Transverse colon (tissue), 4 donors: ENCODE measurements at regions not wholly inside any gene's neighbourhood (a gene's known extent, or its start where the extent isn't known, plus 50 kb on each side); places are given as distances from the start of the nearest gene placed in this dataset.

Experiments used
- DNase-seq: peaks from one replicate; pipeline ENCODE4 v3.0.0-alpha.2; 2019
- H3K27ac ChIP-seq, 4 donors: fragments of 200-600 bp; sonication (generic); 2 replicates each; pipeline ENCODE4 v1.5.1; 2016 to 2018; ENCODE audit warnings: inconsistent platforms in 4 of 4
- H3K27me3 ChIP-seq: fragments of 200-600 bp; sonication (generic); 2 replicates; pipeline ENCODE4 v1.5.1; 2017; ENCODE audit warnings: inconsistent platforms
- H3K36me3 ChIP-seq, 4 donors: fragments of 200-600 bp; sonication (generic); 2 replicates each; pipeline ENCODE4 v1.5.1; 2017 to 2019; ENCODE audit warnings: inconsistent platforms in 4 of 4
- H3K4me1 ChIP-seq, 4 donors: fragments of 200-600 bp; sonication (generic); 2 replicates each; pipeline ENCODE4 v1.5.1; 2017 to 2020; ENCODE audit warnings: inconsistent platforms in 4 of 4
- H3K4me3 ChIP-seq, 4 donors: fragments of 200-600 bp; sonication (generic); 1 replicate in 1 of 4; 2 replicates in 3 of 4; pipeline versions ENCODE4 v1.5.1 to v1.6.1; 2017 to 2019; ENCODE audit warnings: inconsistent platforms in 4 of 4
- H3K9me3 ChIP-seq, 2 donors: fragments of 200-600 bp; sonication (generic); 2 replicates each; pipeline ENCODE4 v1.5.1; 2017 to 2019; ENCODE audit warnings: inconsistent platforms in 2 of 2
- CTCF ChIP-seq, 5 experiments: fragments of 200-600 bp in 3 of 5; fragments of 450-650 bp in 2 of 5; sonication (generic) in 3 of 5; IDR thresholded peaks; 1 replicate in 2 of 5; 2 replicates in 3 of 5; pipeline ENCODE4 v1.5.1; 2016 to 2017; ENCODE audit warnings: antibody characterized with exemption in 5 of 5, inconsistent platforms in 3 of 5, mild to moderate bottlenecking in 2 of 5, moderate library complexity in 1 of 5
- EP300 ChIP-seq: sonication (generic); formaldehyde crosslinking; IDR thresholded peaks from one replicate; pipeline ENCODE4 v1.6.1; 2017; ENCODE audit warnings: antibody characterized with exemption, low read depth
- POLR2A ChIP-seq: fragments of 450-650 bp; IDR thresholded peaks from one replicate; pipeline ENCODE4 v1.6.1; 2016; ENCODE audit warnings: antibody characterized with exemption, mild to moderate bottlenecking, moderate library complexity
- POLR2AphosphoS5 ChIP-seq, 3 donors: sonication (generic); formaldehyde crosslinking; IDR thresholded peaks; one replicate each; pipeline ENCODE4 v1.6.1; 2016; ENCODE audit warnings: antibody characterized with exemption in 3 of 3
- WGBS, 2 donors: methylation state at CpG; one replicate each; pipeline ENCODE4 v1.1.5; 2018; ENCODE audit warnings: low coverage in 1 of 2; 5-methylcytosine and 5-hydroxymethylcytosine counted together
- in situ Hi-C, 4 donors: fragments of 200-750 bp; cut with MboI; loops; one replicate each; pipeline versions ENCODE4 v1.15.0 to v1.15.1; 2017; ENCODE audit warnings: low sequenced_read_pairs in 3 of 4, low pct_ligation_motif_present in 1 of 4, low pct_unique_long_range_greater_than_20kb in 1 of 4
- intact Hi-C: fragments of 100-400 bp; cut with DNase I; formaldehyde crosslinking; loops from one replicate; pipeline ENCODE4 v1.15.1; 2023; ENCODE audit warnings: low total_unique reads

- no peak for DNase-seq
- H3K4me3 ChIP-seq = no peak overlapping the region
- in situ Hi-C loops (no loop called here), intact Hi-C loops (no loop called here)
- TF ChIP-seq EP300 = no peak
- no peak for TF ChIP-seq CTCF (IDR thresholded peaks at IDR 0.05)
- no peak for TF ChIP-seq POLR2A
- TF ChIP-seq POLR2AphosphoS5 (IDR thresholded peaks at IDR 0.05) = no peak
- H3K36me3 ChIP-seq = no peaks in the 10 kb centered on the region
- H3K27ac ChIP-seq = no peak overlapping the region
- H3K27me3 ChIP-seq = no peaks in the 10 kb centered on the region
- H3K4me1 ChIP-seq = no peaks in the 10 kb centered on the region
- H3K9me3 ChIP-seq = no peaks in the 10 kb centered on the region
- 50 to 70% methylated on average over 1 to 2 of the region's 2 CpGs for WGBS, 2 donors
Observed at GRCh38 chr2:147456779-147457178, 388.1 kb upstream of the ACVR2A start.

DNA sequence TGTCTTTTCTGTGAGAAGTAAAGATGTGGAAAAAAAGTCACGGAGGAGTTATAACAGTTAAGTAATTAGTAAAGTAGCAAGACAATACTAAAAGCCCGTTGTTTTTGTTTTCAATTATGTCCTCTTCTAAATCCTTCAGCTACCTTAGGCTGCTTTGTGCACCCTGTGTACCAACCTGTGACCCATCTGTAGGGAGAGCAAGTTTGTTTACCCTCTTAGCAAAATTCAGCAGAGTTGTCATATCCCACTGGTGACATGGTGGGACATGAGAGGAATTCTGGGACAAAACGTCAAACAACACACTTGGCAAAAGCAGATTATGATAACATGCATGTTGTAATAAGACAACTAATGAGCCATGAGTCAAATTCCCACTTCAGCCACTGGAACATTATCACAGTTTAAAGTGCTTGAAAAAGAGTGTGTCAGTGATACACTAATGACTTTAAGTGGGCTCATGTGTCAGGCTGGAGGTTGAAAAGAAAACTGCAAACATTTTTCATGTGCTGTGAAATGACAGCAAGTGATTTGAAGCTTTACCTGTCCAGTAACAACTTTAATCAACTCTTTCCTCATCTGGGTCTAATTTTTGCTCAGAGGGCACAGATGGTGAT, 392.8 kb upstream of the ACVR2A start:
- H3K36me3 ChIP-seq = no peaks in the 10 kb centered on the region
- no peak overlapping the region for H3K27ac ChIP-seq
- in situ Hi-C loops = no loop called here

GRCh38 chr2:147450661-147451510, 393.9 kb upstream of the ACVR2A start:
- in situ Hi-C loops (no loop called here), intact Hi-C loops (no loop called here)
- Histone ChIP-seq H3K4me1 (no peaks in the 10 kb centered on the region), H3K36me3 (no peaks in the 10 kb centered on the region), H3K27ac (no peak overlapping the region), H3K27me3 (no peaks in the 10 kb centered on the region), H3K9me3 (no peaks in the 10 kb centered on the region), H3K4me3 (no peak overlapping the region)
- DNase-seq = no peak
- 75 to 100% methylated on average over 2 to 4 of the region's 4 CpGs for WGBS, 2 donors
- TF ChIP-seq POLR2A = no peak
- TF ChIP-seq POLR2AphosphoS5 (IDR thresholded peaks at IDR 0.05) = no peak

More for the DNA sequence above, 392.8 kb upstream of the ACVR2A start:
- Histone ChIP-seq H3K4me1 (no peaks in the 10 kb centered on the region), H3K4me3 (no peak overlapping the region), H3K27me3 (no peaks in the 10 kb centered on the region), H3K9me3 (no peaks in the 10 kb centered on the region)
- no peak for DNase-seq
- 52 to 89% methylated on average over 2 to 3 of the region's 3 CpGs for WGBS, 2 donors
- TF ChIP-seq POLR2A = no peak
- TF ChIP-seq EP300 = no peak
- TF ChIP-seq POLR2AphosphoS5 (IDR thresholded peaks at IDR 0.05) = no peak
- TF ChIP-seq CTCF (IDR thresholded peaks at IDR 0.05) = no peak
- intact Hi-C loops = no loop called here

- Histone ChIP-seq H3K4me3 (no peak overlapping the region), H3K27me3 (no peaks in the 10 kb centered on the region), H3K9me3 (no peaks in the 10 kb centered on the region), H3K27ac (no peak overlapping the region), H3K36me3 (no peaks in the 10 kb centered on the region), H3K4me1 (no peaks in the 10 kb centered on the region)
- TF ChIP-seq EP300 (no peak), CTCF (IDR thresholded peaks at IDR 0.05) (no peak), POLR2A (no peak), POLR2AphosphoS5 (IDR thresholded peaks at IDR 0.05) (no peak)
- no peak for DNase-seq
- intact Hi-C loops = no loop called here
- in situ Hi-C loops = no loop called here
- 64 to 68% methylated on average over 7 of the region's 7 CpGs for WGBS, 2 donors
Observed at GRCh38 chr2:147449323-147449991, 395.4 kb upstream of the ACVR2A start.
